ENCODE measurements at regions not wholly inside any gene's neighbourhood (a gene's known extent, or its start where the extent isn't known, plus 50 kb on each side); places are given as distances from the start of the nearest gene placed in this dataset.

DNA sequence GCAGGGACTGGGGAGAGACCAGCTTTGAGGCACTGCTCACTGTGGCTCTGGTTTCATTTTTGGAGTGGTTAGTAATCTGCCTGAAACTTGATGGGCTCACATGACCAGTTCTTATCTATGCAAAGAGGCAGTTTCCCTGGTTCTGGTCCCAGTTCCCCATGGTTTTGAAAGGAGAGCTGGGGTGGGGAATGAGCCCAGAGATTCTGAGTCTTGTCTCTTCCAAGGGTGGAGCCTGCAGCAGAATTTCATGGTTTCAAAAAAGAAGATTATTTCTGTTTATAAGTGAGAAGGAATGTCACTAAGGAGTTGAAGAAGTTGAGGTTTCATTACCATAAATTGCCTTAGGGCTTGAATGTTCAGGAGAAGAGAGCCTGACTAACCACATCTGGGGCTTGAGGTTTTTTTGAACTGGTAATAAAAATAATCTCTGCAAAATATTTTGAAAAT, 190.2 kb upstream of the HABP2 start:
- TF ChIP-seq, protein P1, sequence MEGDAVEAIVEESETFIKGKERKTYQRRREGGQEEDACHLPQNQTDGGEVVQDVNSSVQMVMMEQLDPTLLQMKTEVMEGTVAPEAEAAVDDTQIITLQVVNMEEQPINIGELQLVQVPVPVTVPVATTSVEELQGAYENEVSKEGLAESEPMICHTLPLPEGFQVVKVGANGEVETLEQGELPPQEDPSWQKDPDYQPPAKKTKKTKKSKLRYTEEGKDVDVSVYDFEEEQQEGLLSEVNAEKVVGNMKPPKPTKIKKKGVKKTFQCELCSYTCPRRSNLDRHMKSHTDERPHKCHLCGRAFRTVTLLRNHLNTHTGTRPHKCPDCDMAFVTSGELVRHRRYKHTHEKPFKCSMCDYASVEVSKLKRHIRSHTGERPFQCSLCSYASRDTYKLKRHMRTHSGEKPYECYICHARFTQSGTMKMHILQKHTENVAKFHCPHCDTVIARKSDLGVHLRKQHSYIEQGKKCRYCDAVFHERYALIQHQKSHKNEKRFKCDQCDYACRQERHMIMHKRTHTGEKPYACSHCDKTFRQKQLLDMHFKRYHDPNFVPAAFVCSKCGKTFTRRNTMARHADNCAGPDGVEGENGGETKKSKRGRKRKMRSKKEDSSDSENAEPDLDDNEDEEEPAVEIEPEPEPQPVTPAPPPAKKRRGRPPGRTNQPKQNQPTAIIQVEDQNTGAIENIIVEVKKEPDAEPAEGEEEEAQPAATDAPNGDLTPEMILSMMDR (IDR thresholded peaks at IDR 0.05; ENCODE audit: low read depth, low read length), result no peak
- TF ChIP-seq EZH2phosphoT487 (IDR thresholded peaks at IDR 0.05; ENCODE audit: low read depth), result no peak

Measured in OCI-LY3 (cell line).